ENCODE measurements at regions not wholly inside any gene's neighbourhood (a gene's known extent, or its start where the extent isn't known, plus 50 kb on each side); places are given as distances from the start of the nearest gene placed in this dataset.

GRCh38 chr10:29923416-29923965 lies 135.9 kb downstream of the JCAD start:
- H3K14ac ChIP-seq (ENCODE audit: insufficient read depth, low read length) = no peak overlapping the region
- no CpG with 5 or more reads among the region's 7 CpGs for WGBS (ENCODE audit: extremely low coverage, insufficient read length, low lambda C conversion rate)
- H3K23me2 ChIP-seq (ENCODE audit: insufficient read length, low read depth, low read length, poor library complexity, severe bottlenecking) = no peaks in the 10 kb centered on the region
- H4K91ac ChIP-seq (ENCODE audit: insufficient read length, low read depth, low read length) = no peak overlapping the region
- H3K23ac ChIP-seq (ENCODE audit: insufficient read length, low read depth, low read length) = no peak overlapping the region
- no peak overlapping the region for H3K9ac ChIP-seq (ENCODE audit: extremely low read depth, insufficient read length, low read length)
- H2BK5ac ChIP-seq (ENCODE audit: insufficient read length, low read length) = no peak overlapping the region
- H2AK5ac ChIP-seq (ENCODE audit: insufficient read length, low read length) = no peak overlapping the region
- H3K36me3 Mint-ChIP-seq (ENCODE audit: insufficient read depth in 1 of 3, low read depth in 3 of 3) = no peaks in the 10 kb centered on the region
- peaks cover 32 to 34% of the 10 kb centered on the region in 2 experiments for H3K4me1 Mint-ChIP-seq
- H2BK20ac ChIP-seq (ENCODE audit: low read depth, low read length, poor library complexity, severe bottlenecking) = no peak overlapping the region
- H4K8ac ChIP-seq (replicated peaks; ENCODE audit: insufficient read length, low read depth, low read length) = no peak overlapping the region
- H3K4ac ChIP-seq (ENCODE audit: low read depth, low read length) = no peak overlapping the region
- H3K79me2 ChIP-seq (ENCODE audit: insufficient read depth, low read length) = no peaks in the 10 kb centered on the region
- H3K56ac ChIP-seq (ENCODE audit: insufficient read length, low read depth, low read length) = no peak overlapping the region
- TF ChIP-seq CTCF (conservative IDR thresholded peaks at IDR 0.05) = no peak
- no peak overlapping the region for H2BK120ac ChIP-seq (ENCODE audit: low read depth, low read length, poor library complexity, severe bottlenecking)
- H3K18ac ChIP-seq (ENCODE audit: insufficient read length, low read depth, low read length) = no peak overlapping the region
- H2AFZ ChIP-seq (ENCODE audit: low read length) = no peak overlapping the region
- H4K5ac ChIP-seq (ENCODE audit: insufficient read length, low read depth, low read length) = no peak overlapping the region
- H4K20me1 ChIP-seq (ENCODE audit: control insufficient read depth, insufficient read depth, insufficient read length) = no peaks in the 10 kb centered on the region
- no peak overlapping the region for H3T11ph ChIP-seq (ENCODE audit: low read length)
- no peak for DNase-seq
- no peak overlapping the region for H3K4me3 Mint-ChIP-seq
- H3K9me3 Mint-ChIP-seq = no peaks in the 10 kb centered on the region
- H3K4me1 ChIP-seq (ENCODE audit: insufficient read depth, low read length) = no peaks in the 10 kb centered on the region; the same call in 1 of the 2 replicates
- no peaks in the 10 kb centered on the region for H3K27me3 ChIP-seq (ENCODE audit: insufficient read depth, low read length)
- H3K9me3 ChIP-seq (ENCODE audit: control insufficient read depth, low read depth, low read length) = no peaks in the 10 kb centered on the region
- no peak overlapping the region for H2BK12ac ChIP-seq (ENCODE audit: insufficient read length, low read depth, low read length)
- no peak overlapping the region for H2BK15ac ChIP-seq (ENCODE audit: low read depth, low read length)
- no peak overlapping the region for H3K4me2 ChIP-seq (ENCODE audit: insufficient read depth, insufficient read length, low read length)
- H3K27ac Mint-ChIP-seq = no peak overlapping the region
- H3K79me1 ChIP-seq (ENCODE audit: insufficient read depth, low read depth, low read length, poor library complexity, severe bottlenecking) = no peaks in the 10 kb centered on the region
- H3K27ac ChIP-seq (ENCODE audit: insufficient read length, low read depth, low read length) = no peak overlapping the region
- H3K27me3 Mint-ChIP-seq (ENCODE audit: low read depth) = peaks cover 26% of the 10 kb centered on the region
